Skeletal muscle tissue (tissue), 3 donors: ENCODE measurements at regions not wholly inside any gene's neighbourhood (a gene's known extent, or its start where the extent isn't known, plus 50 kb on each side); places are given as distances from the start of the nearest gene placed in this dataset.

Experiments
- H3K27ac ChIP-seq: one replicate; pipeline ENCODE4 v1.7.0; 2013; ENCODE audit warnings: mild to moderate bottlenecking, low read depth, low read length, inconsistent platforms
- H3K27me3 ChIP-seq, 3 donors: one replicate each; pipeline ENCODE4 v1.7.0; 2013; ENCODE audit warnings: low read length in 3 of 3; ENCODE audit not compliant: control insufficient read depth in 3 of 3, insufficient read depth in 3 of 3
- H3K36me3 ChIP-seq, 3 donors: one replicate each; pipeline ENCODE4 v1.7.0; 2013; ENCODE audit warnings: low read length in 3 of 3; ENCODE audit not compliant: control insufficient read depth in 3 of 3, insufficient read depth in 3 of 3
- H3K4me1 ChIP-seq, 3 donors: one replicate each; pipeline ENCODE4 v1.7.0; 2013; ENCODE audit warnings: low read length in 3 of 3, mild to moderate bottlenecking in 3 of 3; ENCODE audit not compliant: control insufficient read depth in 3 of 3, insufficient read depth in 3 of 3
- H3K4me3 ChIP-seq, 3 donors: one replicate each; pipeline ENCODE4 v1.7.0; 2013; ENCODE audit warnings: low read length in 3 of 3
- H3K9ac ChIP-seq, 3 donors: one replicate each; pipeline ENCODE4 v1.7.0; 2013; ENCODE audit warnings: low read length in 3 of 3, mild to moderate bottlenecking in 3 of 3, moderate library complexity in 2 of 3, low read depth in 1 of 3
- H3K9me3 ChIP-seq, 3 donors: one replicate each; pipeline ENCODE4 v1.7.0; 2013; ENCODE audit warnings: low read length in 3 of 3; ENCODE audit not compliant: control insufficient read depth in 3 of 3
- donor health status: Osteomylitis.

DNA sequence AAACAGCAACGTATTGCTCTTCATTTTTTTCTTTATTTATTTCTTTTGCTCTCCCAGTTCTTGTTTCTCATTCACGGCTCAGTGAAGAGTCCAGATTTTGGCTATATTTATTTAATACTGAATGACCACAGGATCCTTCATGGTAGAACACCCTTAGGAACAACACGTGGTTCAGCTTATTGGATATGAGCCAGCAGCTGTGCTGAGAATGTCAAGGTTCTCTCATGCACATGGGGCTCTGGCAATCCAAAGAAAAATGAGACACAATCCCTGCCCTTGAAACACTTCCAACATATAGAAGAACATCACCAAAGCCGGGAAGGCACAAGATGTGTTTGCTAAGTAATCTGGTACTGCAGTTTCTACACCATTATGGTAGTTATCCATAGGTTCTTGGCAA is 852.9 kb downstream of the SORCS1 start:
- Histone ChIP-seq H3K4me3 (no peak overlapping the region), H3K36me3 (no peaks in the 10 kb centered on the region), H3K9ac (no peak overlapping the region), H3K27me3 (no peaks in the 10 kb centered on the region), H3K27ac (no peak overlapping the region), H3K4me1 (no peaks in the 10 kb centered on the region), H3K9me3 (no peaks in the 10 kb centered on the region)

DNA sequence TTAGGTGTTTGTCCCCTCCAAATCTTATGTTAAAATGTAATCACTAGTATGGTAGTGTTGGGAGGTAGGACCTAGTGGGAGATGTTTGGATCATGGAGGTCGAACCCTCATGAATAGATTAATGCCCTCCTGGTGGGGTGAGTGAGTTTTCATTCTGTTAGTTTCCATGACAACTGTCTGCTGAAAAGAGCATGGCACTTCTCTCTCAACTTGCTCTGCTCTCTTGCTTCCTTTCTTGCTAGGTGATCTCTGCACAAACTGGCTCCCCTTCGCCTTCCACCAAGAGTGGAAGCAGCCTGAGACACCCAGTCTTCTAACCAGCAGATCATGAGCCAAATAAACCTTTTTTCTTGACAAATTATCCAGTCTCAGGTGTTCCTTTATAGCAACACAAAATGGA is 853.9 kb downstream of the SORCS1 start:
- Histone ChIP-seq H3K4me1 (no peaks in the 10 kb centered on the region), H3K9ac (no peak overlapping the region), H3K27me3 (no peaks in the 10 kb centered on the region), H3K36me3 (no peaks in the 10 kb centered on the region), H3K9me3 (no peaks in the 10 kb centered on the region), H3K4me3 (no peak overlapping the region), H3K27ac (no peak overlapping the region)

DNA sequence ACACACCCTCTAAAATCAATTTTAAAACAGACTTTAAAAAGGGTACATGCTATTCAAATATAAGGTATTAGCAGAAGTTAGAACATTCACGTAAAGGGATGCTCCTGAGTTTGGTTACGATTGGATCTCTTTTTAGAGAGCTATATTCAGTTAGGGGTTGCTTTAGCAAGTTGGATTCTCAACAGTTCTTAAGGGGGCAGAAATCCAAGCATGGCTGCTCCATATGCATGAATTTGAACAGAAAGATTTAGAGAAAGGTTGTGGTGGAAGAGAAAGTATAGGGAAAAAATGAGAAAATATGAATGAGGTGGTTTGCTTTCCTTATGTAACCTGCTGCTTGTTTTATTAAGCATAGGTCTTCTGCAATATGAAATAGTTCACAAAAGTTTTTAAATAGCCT is 855.1 kb downstream of the SORCS1 start:
- no peaks in the 10 kb centered on the region for H3K27me3 ChIP-seq
- no peaks in the 10 kb centered on the region for H3K4me1 ChIP-seq
- no peaks in the 10 kb centered on the region for H3K9me3 ChIP-seq
- H3K4me3 ChIP-seq = no peak overlapping the region
- no peak overlapping the region for H3K9ac ChIP-seq
- H3K27ac ChIP-seq = no peak overlapping the region
- no peaks in the 10 kb centered on the region for H3K36me3 ChIP-seq

DNA sequence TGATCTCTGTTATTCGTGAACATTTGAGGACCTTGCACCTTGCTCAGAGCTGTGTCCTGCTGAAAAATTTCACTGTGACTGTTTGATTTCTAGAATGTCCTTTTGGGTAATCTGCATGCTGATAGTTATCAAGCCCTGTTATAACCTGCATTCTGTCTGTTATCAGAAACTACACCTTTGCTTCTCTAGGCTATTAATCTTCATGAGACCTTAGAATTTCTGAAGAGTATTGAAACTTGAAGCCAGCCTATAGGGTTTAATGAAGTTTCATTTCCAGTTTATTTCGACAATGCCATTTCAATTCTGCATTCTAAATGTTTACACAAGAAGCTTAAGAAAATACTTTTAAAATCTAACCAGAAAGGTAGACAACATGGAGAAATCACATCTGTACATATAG is 856.2 kb downstream of the SORCS1 start:
- H3K27ac ChIP-seq = no peak overlapping the region
- no peak overlapping the region for H3K4me3 ChIP-seq
- H3K9ac ChIP-seq = no peak overlapping the region
- H3K27me3 ChIP-seq = no peaks in the 10 kb centered on the region
- no peaks in the 10 kb centered on the region for H3K36me3 ChIP-seq
- H3K4me1 ChIP-seq = no peaks in the 10 kb centered on the region
- H3K9me3 ChIP-seq = no peaks in the 10 kb centered on the region

DNA sequence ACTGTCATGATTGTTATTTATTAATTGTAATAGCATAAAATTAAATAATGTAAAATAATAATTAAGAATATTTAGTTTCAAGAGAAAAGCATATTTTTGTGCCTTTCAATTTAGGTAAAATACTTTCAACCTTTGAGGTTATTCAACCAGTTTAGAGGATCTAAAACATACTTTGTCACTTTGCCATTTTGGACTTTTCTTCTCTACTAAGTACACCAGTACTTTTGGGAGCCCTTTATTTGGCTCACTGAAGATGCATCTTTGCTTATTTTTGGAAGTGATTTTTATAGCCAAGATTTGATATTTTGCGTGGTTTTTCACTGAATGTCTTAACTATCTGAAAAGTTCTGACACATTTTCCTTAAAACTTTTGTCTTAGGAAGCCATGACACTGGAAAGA is 860.5 kb downstream of the SORCS1 start:
- no peaks in the 10 kb centered on the region for H3K4me1 ChIP-seq
- H3K4me3 ChIP-seq = no peak overlapping the region
- H3K9ac ChIP-seq = no peak overlapping the region
- no peaks in the 10 kb centered on the region for H3K36me3 ChIP-seq
- no peaks in the 10 kb centered on the region for H3K9me3 ChIP-seq
- no peaks in the 10 kb centered on the region for H3K27me3 ChIP-seq
- no peak overlapping the region for H3K27ac ChIP-seq

DNA sequence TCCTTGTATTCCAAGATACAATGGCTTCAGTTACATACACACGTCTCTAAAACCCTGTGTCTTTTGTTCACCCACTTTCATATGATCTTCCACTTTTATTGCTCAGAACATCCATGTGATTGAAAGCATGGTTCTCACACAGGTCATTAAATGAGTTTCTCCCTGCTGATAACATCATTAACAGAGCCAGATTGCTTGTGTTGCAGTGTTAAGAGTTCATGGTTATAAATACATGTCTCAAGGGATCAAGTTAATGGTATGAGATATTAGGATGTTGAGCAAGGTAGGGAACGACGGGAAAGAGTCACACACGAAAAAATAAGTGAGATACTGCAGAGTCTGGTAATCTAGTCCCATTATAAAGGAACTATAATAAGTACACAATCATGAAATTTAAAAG is 861.5 kb downstream of the SORCS1 start:
- Histone ChIP-seq H3K4me3 (no peak overlapping the region), H3K9me3 (no peaks in the 10 kb centered on the region), H3K4me1 (no peaks in the 10 kb centered on the region), H3K27me3 (no peaks in the 10 kb centered on the region), H3K36me3 (no peaks in the 10 kb centered on the region), H3K9ac (no peak overlapping the region), H3K27ac (no peak overlapping the region)

DNA sequence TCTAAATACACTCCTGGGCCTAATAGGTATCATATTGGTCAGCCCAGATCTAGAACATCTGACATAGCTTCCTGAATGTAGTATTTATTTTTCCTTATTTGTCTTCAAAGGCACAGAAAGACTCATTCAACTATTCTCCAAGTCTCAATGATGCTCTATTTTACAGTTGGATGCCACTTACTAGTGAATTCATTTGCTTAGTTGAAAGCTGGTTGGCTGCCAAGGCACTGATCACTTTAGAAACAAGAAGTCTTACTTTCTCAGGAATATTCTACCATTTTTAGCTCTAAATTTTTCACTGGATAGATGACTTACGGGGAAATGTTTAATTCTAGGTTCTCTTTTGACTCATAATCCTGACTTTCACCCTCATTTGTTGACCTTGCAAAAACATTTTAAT is 863.4 kb downstream of the SORCS1 start:
- H3K4me3 ChIP-seq = no peak overlapping the region
- no peaks in the 10 kb centered on the region for H3K9me3 ChIP-seq
- H3K27ac ChIP-seq = no peak overlapping the region
- no peaks in the 10 kb centered on the region for H3K27me3 ChIP-seq
- no peaks in the 10 kb centered on the region for H3K4me1 ChIP-seq
- no peak overlapping the region for H3K9ac ChIP-seq
- H3K36me3 ChIP-seq = no peaks in the 10 kb centered on the region

DNA sequence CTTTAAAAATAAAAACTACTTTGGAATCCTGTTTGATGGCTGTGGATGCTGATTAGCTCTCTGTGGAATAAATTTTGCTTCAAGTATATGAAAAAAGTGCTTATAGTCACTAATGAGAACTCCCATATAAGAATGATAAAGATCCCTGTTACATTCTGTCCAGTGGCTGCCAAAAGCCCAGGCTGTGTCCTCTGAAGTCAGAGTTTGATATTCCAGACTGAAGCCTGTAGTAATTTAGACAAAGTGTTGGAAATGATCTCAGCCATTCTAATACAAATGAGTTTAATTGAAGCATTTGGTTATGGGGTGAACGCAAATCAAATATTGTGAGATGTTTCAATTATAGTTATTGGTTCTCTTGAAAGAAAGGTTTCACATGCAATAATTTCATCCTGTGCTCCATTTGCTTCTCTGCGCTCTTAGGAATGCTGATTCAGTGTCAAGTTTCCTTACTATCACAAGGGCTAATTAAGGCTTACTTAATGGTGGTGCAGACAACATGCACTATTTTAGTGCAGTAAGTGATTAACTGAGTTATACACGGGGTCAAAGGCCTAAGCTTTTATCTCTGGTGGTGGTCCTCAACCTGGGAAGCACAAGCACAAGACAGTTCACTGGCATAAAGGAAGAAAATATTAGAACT is 867.6 kb downstream of the SORCS1 start:
- Histone ChIP-seq H3K9me3 (no peaks in the 10 kb centered on the region), H3K27ac (no peak overlapping the region), H3K4me3 (no peak overlapping the region), H3K36me3 (no peaks in the 10 kb centered on the region), H3K4me1 (no peaks in the 10 kb centered on the region), H3K9ac (no peak overlapping the region), H3K27me3 (no peaks in the 10 kb centered on the region)

DNA sequence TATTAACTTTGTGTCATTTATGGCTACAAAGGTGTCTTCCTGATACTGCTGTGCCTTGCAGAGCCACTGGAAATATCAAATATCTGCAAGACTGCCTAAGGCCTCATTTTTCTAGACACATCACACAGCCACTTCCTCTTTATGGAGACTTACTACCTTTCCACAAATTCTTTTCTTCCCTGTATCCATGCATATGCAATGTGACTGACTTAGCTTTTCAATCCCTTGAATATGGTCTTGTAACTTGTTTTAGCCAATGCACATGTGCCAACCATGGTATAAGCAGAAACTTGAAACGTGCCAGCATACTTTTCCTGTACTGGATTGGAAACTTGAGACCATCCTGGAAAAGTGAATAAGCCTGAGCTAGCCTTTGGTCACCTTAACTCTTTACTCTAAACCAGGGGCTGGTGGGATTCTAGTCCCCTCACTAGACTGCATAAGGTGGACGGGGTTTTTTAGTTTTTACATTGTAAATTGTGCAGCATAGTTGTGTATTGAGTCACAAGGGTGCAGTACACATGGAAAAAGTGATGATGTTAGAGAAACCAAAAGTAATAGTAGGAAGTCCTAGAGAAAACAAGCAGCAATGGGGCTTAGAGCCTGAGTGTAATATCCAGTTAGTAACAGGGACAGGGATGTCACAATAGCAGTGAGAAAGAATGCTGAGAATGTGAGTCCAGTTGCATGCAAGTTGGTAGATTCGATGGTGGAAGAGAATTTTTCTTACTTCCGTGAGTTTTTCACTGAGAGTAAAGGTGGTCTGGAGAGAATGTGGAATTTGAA is 879.5 kb downstream of the SORCS1 start:
- no peak overlapping the region for H3K9ac ChIP-seq
- no peak overlapping the region for H3K27ac ChIP-seq
- H3K27me3 ChIP-seq = no peaks in the 10 kb centered on the region
- no peaks in the 10 kb centered on the region for H3K36me3 ChIP-seq
- H3K4me1 ChIP-seq = no peaks in the 10 kb centered on the region
- H3K4me3 ChIP-seq = no peak overlapping the region
- H3K9me3 ChIP-seq = no peaks in the 10 kb centered on the region

DNA sequence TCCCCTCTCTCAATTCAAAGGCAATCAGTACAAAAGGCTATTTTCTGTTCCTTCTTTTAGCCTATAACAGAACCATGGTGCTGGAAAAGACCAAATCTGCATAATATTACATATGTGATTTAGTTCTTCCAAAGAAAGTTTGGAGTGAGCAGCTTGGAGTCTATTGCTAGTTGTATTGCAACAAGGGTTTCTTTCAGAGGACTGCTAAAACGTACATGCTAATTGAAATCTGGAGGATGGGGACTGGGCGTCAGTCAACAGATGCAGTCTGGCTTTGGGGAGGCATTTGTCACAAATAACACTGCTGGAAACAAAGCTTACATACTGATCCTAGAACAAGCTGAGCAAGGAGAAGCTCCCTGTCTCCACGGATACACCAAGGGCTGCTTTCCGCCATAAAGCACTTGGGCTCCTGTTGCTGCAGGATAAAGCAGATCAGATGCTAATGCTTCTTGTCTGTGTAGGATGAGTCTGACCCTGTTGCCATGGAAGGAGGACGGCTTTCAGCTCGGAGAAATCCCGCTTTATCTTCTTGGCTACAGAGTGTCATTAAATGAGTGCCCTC is 883.5 kb downstream of the SORCS1 start:
- no peak overlapping the region for H3K27ac ChIP-seq
- H3K4me3 ChIP-seq = no peak overlapping the region
- no peaks in the 10 kb centered on the region for H3K9me3 ChIP-seq
- H3K27me3 ChIP-seq = no peaks in the 10 kb centered on the region
- H3K9ac ChIP-seq = no peak overlapping the region
- no peaks in the 10 kb centered on the region for H3K36me3 ChIP-seq
- no peaks in the 10 kb centered on the region for H3K4me1 ChIP-seq
